ENCODE measurements at regions not wholly inside any gene's neighbourhood (a gene's known extent, or its start where the extent isn't known, plus 50 kb on each side); places are given as distances from the start of the nearest gene placed in this dataset.

DNA sequence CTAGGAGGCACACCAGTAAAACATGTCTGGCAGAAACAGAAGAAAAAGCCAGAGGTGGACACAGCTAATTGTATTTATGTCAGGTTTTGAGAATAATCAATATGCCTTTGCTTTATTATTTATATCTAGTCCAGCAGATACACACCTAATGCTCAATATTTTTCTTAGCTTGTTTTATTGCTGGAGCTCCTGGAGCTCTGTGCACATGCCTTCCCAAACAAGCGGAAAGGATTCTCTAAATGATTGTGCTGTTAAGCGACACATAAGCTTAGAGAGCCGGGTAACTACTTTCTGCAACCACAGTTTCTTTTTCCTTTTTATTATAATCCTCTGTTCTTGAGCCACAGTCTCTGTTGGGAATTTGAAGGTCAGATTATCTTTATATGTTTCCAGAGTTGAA is 177.3 kb upstream of the ST6GAL2 start:
- no peak for ATAC-seq (ENCODE audit: insufficient read depth, low FRiP score)
- Histone ChIP-seq H3K4me3 (no peak overlapping the region), H3K27ac (ENCODE audit: low read depth in 1 of 2, low read length in 1 of 2) (no peak overlapping the region), H3K9ac (ENCODE audit: insufficient read depth in 1 of 2, low read length in 2 of 2) (no peak overlapping the region), H3K36me3 (ENCODE audit: control insufficient read depth in 4 of 4, insufficient read depth in 4 of 4, low read length in 4 of 4) (no peaks in the 10 kb centered on the region), H3K4me1 (ENCODE audit: control insufficient read depth in 5 of 5, insufficient read depth in 5 of 5, low read length in 5 of 5) (no peaks in the 10 kb centered on the region), H3K27me3 (ENCODE audit: control insufficient read depth in 3 of 3, insufficient read depth in 3 of 3, low read length in 2 of 3) (no peaks in the 10 kb centered on the region), H3K9me3 (ENCODE audit: control insufficient read depth in 4 of 4, insufficient read depth in 3 of 4, low read length in 3 of 4) (no peaks in the 10 kb centered on the region)
- no peak for DNase-seq
- TF ChIP-seq, protein P1, sequence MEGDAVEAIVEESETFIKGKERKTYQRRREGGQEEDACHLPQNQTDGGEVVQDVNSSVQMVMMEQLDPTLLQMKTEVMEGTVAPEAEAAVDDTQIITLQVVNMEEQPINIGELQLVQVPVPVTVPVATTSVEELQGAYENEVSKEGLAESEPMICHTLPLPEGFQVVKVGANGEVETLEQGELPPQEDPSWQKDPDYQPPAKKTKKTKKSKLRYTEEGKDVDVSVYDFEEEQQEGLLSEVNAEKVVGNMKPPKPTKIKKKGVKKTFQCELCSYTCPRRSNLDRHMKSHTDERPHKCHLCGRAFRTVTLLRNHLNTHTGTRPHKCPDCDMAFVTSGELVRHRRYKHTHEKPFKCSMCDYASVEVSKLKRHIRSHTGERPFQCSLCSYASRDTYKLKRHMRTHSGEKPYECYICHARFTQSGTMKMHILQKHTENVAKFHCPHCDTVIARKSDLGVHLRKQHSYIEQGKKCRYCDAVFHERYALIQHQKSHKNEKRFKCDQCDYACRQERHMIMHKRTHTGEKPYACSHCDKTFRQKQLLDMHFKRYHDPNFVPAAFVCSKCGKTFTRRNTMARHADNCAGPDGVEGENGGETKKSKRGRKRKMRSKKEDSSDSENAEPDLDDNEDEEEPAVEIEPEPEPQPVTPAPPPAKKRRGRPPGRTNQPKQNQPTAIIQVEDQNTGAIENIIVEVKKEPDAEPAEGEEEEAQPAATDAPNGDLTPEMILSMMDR (IDR thresholded peaks at IDR 0.05; ENCODE audit: control extremely low read depth, extremely low read depth), result no peak
- 92 to 93% methylated on average over 3 of the region's 3 CpGs for whole genome bisulfite sequencing, 2 donors

GRCh38 chr2:107064750-107065149 is 178.8 kb upstream of the ST6GAL2 start:
- H3K36me3 ChIP-seq (ENCODE audit: control insufficient read depth in 4 of 4, insufficient read depth in 4 of 4, low read length in 4 of 4), result no peaks in the 10 kb centered on the region
- no peaks in the 10 kb centered on the region for H3K4me1 ChIP-seq (ENCODE audit: control insufficient read depth in 5 of 5, insufficient read depth in 5 of 5, low read length in 5 of 5)
- DNase-seq, result peak in 2 of 3 donors; percentile 15 to 29
- H3K9ac ChIP-seq (ENCODE audit: insufficient read depth in 1 of 2, low read length in 2 of 2), result no peak overlapping the region
- WGBS, 2 donors, result 63 to 89% methylated on average over 6 of the region's 6 CpGs
- no peak overlapping the region for H3K27ac ChIP-seq (ENCODE audit: low read depth in 1 of 2, low read length in 1 of 2)
- TF ChIP-seq, protein P1 (IDR thresholded peaks at IDR 0.05; ENCODE audit: control extremely low read depth, extremely low read depth), result no peak
- H3K9me3 ChIP-seq (ENCODE audit: control insufficient read depth in 4 of 4, insufficient read depth in 3 of 4, low read length in 3 of 4), result no peaks in the 10 kb centered on the region
- no peak overlapping the region for H3K4me3 ChIP-seq
- H3K27me3 ChIP-seq (ENCODE audit: control insufficient read depth in 3 of 3, insufficient read depth in 3 of 3, low read length in 2 of 3), result no peaks in the 10 kb centered on the region
- ATAC-seq (ENCODE audit: insufficient read depth, low FRiP score), result no peak

- H3K9ac ChIP-seq (ENCODE audit: insufficient read depth in 1 of 2, low read length in 2 of 2), result no peak overlapping the region
- WGBS, 2 donors, result 79 to 85% methylated on average over 11 of the region's 11 CpGs
- ATAC-seq (ENCODE audit: insufficient read depth, low FRiP score), result no peak
- DNase-seq, result no peak
- H3K27me3 ChIP-seq (ENCODE audit: control insufficient read depth in 3 of 3, insufficient read depth in 3 of 3, low read length in 2 of 3), result no peaks in the 10 kb centered on the region
- TF ChIP-seq, protein P1 (IDR thresholded peaks at IDR 0.05; ENCODE audit: control extremely low read depth, extremely low read depth), result no peak
- H3K4me3 ChIP-seq, result no peak overlapping the region
- H3K27ac ChIP-seq (ENCODE audit: low read depth in 1 of 2, low read length in 1 of 2), result no peak overlapping the region
- no peaks in the 10 kb centered on the region for H3K36me3 ChIP-seq (ENCODE audit: control insufficient read depth in 4 of 4, insufficient read depth in 4 of 4, low read length in 4 of 4)
- H3K4me1 ChIP-seq (ENCODE audit: control insufficient read depth in 5 of 5, insufficient read depth in 5 of 5, low read length in 5 of 5), result peaks cover 0 to 6% (median 0%) of the 10 kb centered on the region in 5 donors
- no peaks in the 10 kb centered on the region for H3K9me3 ChIP-seq (ENCODE audit: control insufficient read depth in 4 of 4, insufficient read depth in 3 of 4, low read length in 3 of 4)
Observed at GRCh38 chr2:107068069-107068916, 182.3 kb upstream of the ST6GAL2 start.
